Psoas muscle (tissue), 7 donors: ENCODE measurements at regions not wholly inside any gene's neighbourhood (a gene's known extent, or its start where the extent isn't known, plus 50 kb on each side); places are given as distances from the start of the nearest gene placed in this dataset.

Source experiments
- ATAC-seq, 4 donors: fragments of 200-7000 bp; cut with Tn5 transposase; one replicate each; pipeline ENCODE4 v1.9.1; 2020; ENCODE audit warnings: moderate library complexity in 3 of 4, mild to moderate bottlenecking in 2 of 4
- DNase-seq, 2 donors: peaks; one replicate each; pipeline ENCODE4 v3.0.0-alpha.2; 2020
- H3K27ac ChIP-seq: fragments of 200-600 bp; one replicate; pipeline ENCODE4 v1.8.0; 2022
- H3K27me3 ChIP-seq, 3 donors: fragments of 200-600 bp in 1 of 3; one replicate each; pipeline versions ENCODE4 v1.6.1 to v1.8.0; 2013 to 2022; ENCODE audit warnings: low read length in 2 of 3, mild to moderate bottlenecking in 2 of 3, moderate library complexity in 1 of 3; ENCODE audit not compliant: insufficient read depth in 3 of 3
- H3K36me3 ChIP-seq, 2 donors: fragments of 200-600 bp in 1 of 2; one replicate each; pipeline versions ENCODE4 v1.6.1 to v1.8.0; 2013 to 2022; ENCODE audit warnings: low read depth in 1 of 2, mild to moderate bottlenecking in 1 of 2, moderate library complexity in 1 of 2; ENCODE audit not compliant: insufficient read depth in 1 of 2
- H3K4me1 ChIP-seq: fragments of 200-600 bp; one replicate; pipeline ENCODE4 v1.8.0; 2022
- H3K4me3 ChIP-seq: fragments of 200-600 bp; one replicate; pipeline ENCODE4 v1.8.0; 2022; ENCODE audit warnings: mild to moderate bottlenecking
- H3K9me3 ChIP-seq: fragments of 200-600 bp; one replicate; pipeline ENCODE4 v1.8.0; 2022
- CTCF ChIP-seq: fragments of 200-600 bp; IDR thresholded peaks from one replicate; pipeline ENCODE4 v1.8.0; 2022; ENCODE audit warnings: antibody characterized with exemption
- WGBS, 3 donors: extraction: QIAGEN DNeasy Blood & Tissue Kit; methylation state at CpG; one replicate each; pipeline versions ENCODE4 v1.1.6 to v1.1.7; 2013; 5-methylcytosine and 5-hydroxymethylcytosine counted together
- intact Hi-C, 2 donors: fragments of 100-400 bp; cut with DNase I; formaldehyde crosslinking; loops; one replicate each; pipeline versions ENCODE4 v1.11.0 to v1.14.2; 2022
- donor health status: healthy with polysubstance abuse.
- donor health status: DM: no; HTN: no; CAD: no; lungs with moderate emphysema.
- donor health status: Bipolar disorder and iron deficiency.
- donor health status: healthy.
- donor health status: DM: yes; HTN: yes; CAD: no.
- donor health status: DM: no; HTN: no; CAD: no.
- donor health status: DM: yes; HTN: yes; CAD: no.

- ATAC-seq (no peak), DNase-seq (no peak)
- 86 to 92% (median 91%) methylated on average over 3 of the region's 3 CpGs for WGBS, 3 donors
- H3K27me3 ChIP-seq, result no peaks in the 10 kb centered on the region
- H3K4me3 ChIP-seq, result no peak overlapping the region
- H3K9me3 ChIP-seq, result no peaks in the 10 kb centered on the region
- H3K27ac ChIP-seq, result no peak overlapping the region
- H3K4me1 ChIP-seq, result peaks cover 6% of the 10 kb centered on the region
- intact Hi-C loops, result no loop called here
- H3K36me3 ChIP-seq, result no peaks in the 10 kb centered on the region
- no peak for TF ChIP-seq CTCF
Measured at GRCh38 chr4:110878956-110879355, 256.1 kb upstream of the PITX2 start.

DNA sequence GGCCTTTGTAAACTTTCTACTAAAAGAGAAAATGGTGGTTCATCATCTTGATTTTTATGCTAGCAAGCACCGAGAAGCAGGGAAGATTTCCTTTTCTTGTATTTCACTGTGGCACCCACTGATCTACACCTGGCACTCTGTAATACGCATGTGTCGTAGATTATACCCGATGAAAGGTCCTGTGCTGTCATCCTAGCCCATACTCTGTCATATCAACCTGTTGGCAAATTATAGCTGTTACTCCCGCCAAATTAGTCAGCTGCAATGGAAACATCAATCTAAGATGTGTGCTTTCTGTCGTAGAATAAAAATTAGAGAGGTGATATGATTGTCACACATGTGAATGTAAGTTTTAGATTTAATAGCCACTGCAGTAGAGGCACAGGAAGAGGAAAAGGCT is 263.4 kb upstream of the PITX2 start:
- Histone ChIP-seq H3K36me3 (no peaks in the 10 kb centered on the region), H3K27ac (no peak overlapping the region), H3K27me3 (no peaks in the 10 kb centered on the region), H3K9me3 (no peaks in the 10 kb centered on the region), H3K4me1 (no peaks in the 10 kb centered on the region), H3K4me3 (no peak overlapping the region)
- 23 to 34% (median 28%) methylated on average over 6 of the region's 6 CpGs for WGBS, 3 donors
- DNase-seq, result no peak
- peak in 3 of 4 donors; percentile 45 to 66 (median 46) for ATAC-seq
- intact Hi-C loops, result no loop called here
- no peak for TF ChIP-seq CTCF

DNA sequence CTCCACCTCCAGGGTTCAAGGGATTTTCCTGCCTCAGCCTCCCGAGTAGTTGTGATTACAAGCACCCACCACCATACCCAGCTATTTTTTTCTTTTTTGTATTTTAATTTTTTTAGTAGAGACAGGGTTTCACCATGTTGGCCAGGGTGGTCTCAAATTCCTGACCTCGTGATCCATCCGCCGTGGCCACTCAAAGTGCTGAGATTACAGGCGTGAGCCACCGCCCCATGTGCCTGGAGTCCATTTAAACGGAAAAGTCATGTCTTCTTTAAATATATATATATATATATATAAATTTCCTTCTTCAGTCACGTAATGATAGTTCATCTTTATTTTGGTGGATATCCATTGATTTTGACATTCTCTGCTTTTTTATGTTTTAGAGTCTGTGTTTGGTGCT is 264.0 kb upstream of the PITX2 start:
- DNase-seq (no peak), ATAC-seq (no peak)
- whole genome bisulfite sequencing, 3 donors, result 91 to 92% (median 92%) methylated on average over 8 of the region's 8 CpGs
- Histone ChIP-seq H3K27me3 (no peaks in the 10 kb centered on the region), H3K9me3 (peaks cover 3% of the 10 kb centered on the region), H3K4me1 (no peaks in the 10 kb centered on the region), H3K36me3 (no peaks in the 10 kb centered on the region), H3K27ac (no peak overlapping the region), H3K4me3 (no peak overlapping the region)
- intact Hi-C loops, result no loop called here
- TF ChIP-seq CTCF, result no peak

DNA sequence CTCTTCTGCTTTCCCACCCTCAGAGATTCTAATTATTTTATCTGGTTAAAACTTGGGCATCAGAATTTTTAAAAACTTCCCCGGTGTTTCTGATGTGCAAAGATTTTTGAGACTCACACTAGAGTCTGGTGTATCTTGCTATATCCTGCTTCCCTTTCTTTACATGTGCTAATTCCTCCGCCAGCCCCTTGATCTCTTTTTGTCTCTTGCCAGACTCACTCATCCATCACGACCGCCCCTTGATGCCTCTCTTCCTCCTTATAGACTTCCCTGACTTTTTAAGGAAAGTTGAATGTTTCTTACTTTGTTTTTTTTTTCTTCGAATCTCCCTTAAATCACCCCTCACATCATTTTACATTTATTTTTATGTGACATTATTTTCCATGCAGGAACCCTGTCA is 274.9 kb upstream of the PITX2 start:
- WGBS, 3 donors, result 70 to 74% (median 70%) methylated on average over 5 of the region's 5 CpGs
- no peak for TF ChIP-seq CTCF
- Histone ChIP-seq H3K27me3 (no peaks in the 10 kb centered on the region), H3K9me3 (no peaks in the 10 kb centered on the region), H3K36me3 (no peaks in the 10 kb centered on the region), H3K4me3 (no peak overlapping the region), H3K27ac (no peak overlapping the region), H3K4me1 (no peaks in the 10 kb centered on the region)
- DNase-seq, result no peak
- ATAC-seq, result no peak
- intact Hi-C loops, result no loop called here

- DNase-seq, result no peak
- intact Hi-C loops, result no loop called here
- no peaks in the 10 kb centered on the region for H3K36me3 ChIP-seq
- no peak overlapping the region for H3K4me3 ChIP-seq
- H3K9me3 ChIP-seq, result no peaks in the 10 kb centered on the region
- H3K4me1 ChIP-seq, result no peaks in the 10 kb centered on the region
- TF ChIP-seq CTCF, result no peak
- H3K27ac ChIP-seq, result no peak overlapping the region
- no peak for ATAC-seq
- WGBS, 3 donors, result 81 to 90% (median 89%) methylated on average over 1 of the region's 1 CpG
- H3K27me3 ChIP-seq, result no peaks in the 10 kb centered on the region
Measured at GRCh38 chr4:110898290-110898689, 275.4 kb upstream of the PITX2 start.
